ENCODE measurements at regions not wholly inside any gene's neighbourhood (a gene's known extent, or its start where the extent isn't known, plus 50 kb on each side); places are given as distances from the start of the nearest gene placed in this dataset.
A peak's percentile ranks its signal among the peaks of the same experiment; 100 is the strongest.

DNA sequence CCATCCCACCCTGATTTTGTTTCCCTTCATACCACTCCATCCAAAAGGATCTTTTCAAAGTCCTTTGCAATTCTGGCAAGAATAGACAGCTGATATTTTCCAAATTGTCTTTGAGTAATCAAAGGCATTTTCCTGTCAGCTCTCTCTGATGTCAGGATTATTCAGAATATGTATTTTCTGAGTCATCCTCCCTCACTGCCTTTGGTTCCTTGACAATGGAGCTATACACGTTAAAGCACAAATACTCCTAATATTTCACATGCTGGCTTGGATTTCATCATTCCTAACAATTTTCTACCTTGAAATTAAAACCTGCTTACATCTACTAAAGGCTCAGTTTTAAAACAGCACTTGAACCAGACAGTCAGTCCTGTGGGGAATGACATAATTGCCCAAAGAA is 379.4 kb downstream of the GADD45G start:
- no peak for DNase-seq

DNA sequence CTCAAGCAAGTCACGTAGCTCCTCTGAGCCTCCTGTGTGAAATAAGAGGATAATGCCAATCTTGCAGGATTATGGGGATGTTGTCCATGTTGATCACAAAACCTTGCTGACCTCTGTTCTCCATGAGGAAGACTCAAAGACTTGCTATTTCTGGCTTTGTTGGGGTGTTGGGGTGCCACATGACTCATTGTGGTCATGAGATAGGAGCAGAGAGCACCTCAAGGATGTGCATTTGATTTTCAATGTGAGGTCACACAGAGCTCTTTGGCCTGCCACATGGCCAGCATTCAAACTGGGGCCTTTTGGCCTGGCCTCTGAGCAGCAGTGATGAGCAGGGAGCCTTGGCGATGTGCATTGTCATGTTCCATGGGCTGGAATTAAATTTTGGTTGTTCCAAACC is 380.3 kb downstream of the GADD45G start:
- DNase-seq = no peak

DNA sequence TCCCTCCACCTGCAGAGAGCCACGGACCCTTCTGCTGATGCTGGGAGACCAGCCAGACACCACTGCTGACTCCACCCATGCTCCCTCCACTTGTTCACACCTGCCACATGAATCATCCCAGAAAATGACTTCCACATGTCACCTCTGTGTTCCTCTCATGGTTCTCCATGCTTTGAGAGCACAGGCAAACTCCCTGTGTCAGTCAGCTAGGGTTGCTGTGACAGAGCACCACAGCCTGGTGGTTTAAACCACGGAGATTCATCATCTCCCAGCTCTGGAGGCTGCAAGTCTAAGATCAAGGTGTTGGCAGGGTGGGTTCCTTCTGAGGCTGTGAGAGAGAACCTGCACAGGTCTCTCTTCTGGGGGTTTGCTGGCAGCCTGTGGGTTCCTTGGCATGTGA is 381.4 kb downstream of the GADD45G start:
- peak; percentile 38 for DNase-seq

DNA sequence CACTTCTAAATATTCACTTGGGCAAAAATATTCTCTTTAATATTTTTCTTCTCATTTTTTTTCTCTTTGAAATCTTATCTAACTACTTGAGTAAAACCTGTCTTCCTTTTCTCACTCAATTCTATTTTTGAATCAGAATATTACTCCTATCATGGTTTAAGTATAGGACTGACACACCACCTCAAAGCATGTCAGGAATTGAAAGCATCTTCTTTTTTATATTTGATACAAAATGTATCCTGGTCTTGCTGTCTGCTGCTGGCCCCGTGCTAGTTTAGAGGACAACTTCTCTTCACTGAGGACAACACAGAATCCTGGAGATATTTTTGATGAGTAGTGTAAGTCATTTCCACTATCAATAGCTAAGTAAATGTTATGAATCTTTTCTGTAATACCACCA is 383.6 kb downstream of the GADD45G start:
- DNase-seq = no peak

DNA sequence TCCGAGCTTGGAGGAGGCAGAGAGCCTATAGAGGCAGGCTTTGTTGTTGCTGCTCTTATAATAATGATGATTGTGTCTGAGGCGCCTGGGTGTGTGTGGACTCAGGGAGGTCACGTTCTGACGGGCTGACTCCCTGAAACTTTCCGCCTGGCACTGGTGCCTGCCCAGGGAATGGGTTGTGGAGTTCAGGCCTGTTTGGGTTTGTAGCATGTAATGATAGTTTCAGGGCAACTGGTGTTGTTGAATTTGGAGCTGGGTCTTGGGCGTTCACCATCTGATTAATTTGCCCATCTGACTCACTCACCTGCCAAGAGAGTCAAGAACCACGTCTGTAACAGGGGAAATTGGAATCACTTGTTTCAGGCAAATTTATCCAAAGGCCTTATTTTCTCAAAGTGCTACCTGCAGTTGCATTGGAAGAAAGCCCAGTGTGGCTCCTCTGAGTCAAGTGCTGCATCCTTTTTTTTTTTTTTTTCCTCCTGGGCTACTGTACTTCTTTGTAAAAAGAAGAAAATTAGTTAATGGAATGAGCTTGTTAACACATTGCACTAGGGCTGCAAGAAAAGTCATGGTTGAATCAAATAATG is 386.5 kb downstream of the GADD45G start:
- no peak for DNase-seq

DNA sequence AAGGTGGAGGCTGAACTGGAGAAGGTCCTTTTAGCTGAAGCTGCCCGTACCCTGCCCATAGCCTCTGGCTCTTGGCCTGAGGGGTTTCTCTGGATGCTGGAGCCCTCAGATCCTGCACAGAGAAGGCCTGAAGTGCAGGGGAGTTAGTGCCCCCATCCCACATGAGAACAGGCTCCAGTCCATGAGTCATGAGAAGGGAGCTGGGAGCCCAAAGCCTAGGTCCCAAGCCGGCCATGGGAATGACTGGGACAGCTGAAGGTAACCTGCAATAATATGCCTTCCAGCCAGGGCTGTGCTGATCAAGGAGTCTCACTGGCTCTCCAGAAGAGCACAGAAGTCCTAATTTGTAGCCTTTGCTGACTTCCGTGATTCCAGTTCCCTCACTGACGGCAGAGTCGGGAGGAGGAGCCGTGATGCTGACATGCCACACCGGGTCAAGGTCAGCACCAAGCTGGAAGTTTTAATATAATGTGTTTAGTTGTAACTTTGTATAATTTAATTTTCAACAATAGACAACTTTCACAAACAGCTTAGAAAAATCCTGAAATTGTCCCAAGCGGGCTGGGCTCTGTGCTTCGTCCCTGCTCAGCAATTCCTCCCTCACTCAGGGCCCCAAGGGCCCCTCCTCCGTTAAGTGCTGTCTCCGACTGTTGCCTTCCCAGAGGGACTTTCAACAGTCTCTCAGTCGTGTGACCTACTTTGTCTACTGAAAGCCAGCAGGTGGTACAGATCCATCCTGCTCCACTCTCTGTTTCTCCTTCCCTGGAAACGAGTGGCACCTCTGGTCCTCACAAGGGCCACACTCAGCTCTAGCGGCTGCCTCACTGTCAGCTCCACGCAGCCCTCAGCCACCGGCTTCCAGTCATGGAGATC is 387.8 kb downstream of the GADD45G start:
- DNase-seq = no peak

DNA sequence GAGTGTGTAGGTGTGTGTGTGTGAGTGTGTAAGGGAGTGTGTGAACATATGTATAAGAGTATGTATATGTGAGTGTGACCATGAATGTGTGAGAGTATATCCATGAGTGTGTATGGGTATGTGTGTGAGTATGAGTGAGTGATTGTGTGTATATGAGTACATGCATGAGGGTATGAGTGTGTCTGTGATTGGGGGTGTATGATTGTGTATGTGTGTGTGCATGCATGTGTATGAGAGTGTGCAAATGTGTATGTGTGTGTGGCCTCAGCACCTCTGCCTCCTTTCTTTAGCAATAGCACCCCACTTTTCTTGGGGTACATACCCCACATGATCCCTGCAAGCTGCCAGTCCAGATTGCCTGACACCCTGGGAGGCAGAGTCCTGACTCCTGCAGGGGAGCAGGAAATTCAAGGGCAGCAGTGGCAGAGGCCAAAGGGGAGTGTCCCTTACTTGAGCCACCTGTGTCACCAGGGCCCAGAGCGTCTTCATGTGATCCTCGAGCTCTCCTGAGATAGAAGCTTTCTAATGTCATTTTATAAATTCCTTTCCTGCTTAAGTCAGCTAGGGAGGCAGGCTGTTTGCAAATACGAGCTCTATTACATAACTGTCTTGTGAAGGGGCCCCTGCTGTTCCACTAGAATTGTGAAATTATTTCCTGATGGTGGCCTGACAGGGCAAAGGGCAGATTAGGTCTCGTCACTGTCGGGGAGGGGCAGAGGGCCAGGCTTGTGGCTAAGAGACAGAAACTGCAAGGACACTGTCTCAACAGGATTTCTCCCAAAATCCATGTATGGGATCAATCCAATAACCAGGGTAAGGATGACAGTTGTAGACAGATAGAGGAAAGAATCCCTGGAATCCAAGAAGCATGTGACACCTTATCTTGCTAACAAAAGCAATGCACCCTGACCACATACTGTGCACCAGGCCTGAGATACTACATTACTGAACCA is 389.1 kb downstream of the GADD45G start:
- no peak for DNase-seq

DNA sequence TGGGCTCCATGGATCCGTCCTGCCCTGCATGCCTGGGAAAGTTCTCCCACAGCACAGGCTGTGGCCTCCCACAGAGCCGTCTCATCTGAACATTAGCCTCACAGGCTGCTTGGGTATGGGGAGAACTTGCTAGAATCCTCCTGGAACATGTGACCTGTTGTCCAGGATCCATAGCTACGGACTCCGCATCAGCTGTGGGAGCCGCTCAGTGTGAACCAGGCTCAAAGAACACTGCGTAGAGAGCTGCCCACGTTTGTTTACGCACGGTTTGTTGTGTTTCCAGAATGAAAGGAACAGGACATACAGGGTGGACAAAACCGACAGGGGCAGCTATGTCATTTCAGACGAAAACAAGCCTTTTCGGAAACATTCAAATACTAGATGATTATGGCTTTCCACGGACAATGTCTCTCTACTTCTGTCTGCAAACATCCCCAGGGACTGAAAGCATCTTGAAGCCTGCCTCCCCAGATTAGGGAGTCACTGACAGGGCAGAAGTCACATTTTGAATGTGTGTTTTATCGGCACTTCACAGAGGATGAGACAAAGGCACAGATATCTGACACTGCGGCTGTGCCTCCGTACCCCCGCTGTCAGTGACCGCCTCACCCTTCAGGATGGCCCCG is 390.3 kb downstream of the GADD45G start:
- no peak for DNase-seq

DNA sequence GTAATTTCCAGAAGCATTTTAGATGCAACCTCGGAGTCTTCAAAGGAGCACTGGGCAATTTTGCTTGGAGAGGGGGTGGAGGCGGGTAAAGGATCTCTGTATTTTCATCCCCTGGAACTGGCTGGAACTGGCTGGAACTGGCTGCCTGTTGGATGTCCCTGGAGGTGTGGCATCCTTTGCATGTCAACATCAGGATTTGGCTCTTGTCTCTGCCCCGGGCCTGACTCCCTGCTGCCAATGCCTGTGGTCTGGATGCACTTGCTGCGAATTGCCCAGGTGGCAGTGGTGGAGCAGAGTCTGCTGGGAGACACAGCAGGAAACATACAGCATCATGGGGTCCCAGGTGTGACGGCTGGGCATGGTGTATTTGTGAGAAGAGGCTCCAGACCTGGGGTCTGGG is 391.3 kb downstream of the GADD45G start:
- no peak for DNase-seq

DNA sequence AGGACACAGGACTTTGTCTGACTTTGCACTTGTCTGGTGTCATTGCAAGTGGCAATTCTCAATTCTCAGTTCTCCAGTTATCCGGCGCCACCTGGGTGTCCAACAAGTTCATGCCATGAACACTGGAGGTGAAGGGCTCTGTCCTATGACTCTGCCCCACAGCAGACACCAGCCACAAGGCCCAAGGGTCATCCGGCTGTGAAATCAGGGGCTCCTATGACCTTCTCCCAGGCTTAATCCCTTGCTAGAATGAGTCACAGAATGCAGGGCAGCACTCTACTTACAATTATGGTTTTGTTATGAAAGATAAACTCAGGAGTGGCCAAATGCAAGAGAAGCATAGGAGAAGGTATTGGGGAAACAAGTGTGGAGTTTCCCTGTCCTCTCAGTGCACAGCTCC is 392.0 kb downstream of the GADD45G start:
- peak; percentile 18 for DNase-seq

DNA sequence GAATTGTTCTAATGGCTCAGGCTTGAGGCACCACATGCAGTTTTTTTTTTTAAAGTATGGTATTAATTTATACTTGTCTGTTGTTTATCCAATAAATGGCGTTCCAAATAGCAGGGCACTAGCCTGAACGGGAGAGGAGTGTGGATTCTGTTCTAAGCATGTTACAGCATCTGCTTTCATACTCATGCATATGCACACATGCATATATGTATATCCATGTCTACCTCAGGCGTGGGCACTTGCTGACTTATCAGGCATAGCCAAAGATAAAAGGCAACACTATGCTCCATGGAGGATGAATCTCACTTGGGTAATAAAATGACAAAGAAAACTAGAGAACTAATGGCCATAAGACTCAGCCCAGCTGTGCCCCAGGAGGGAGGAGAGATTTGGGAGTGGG is 393.8 kb downstream of the GADD45G start:
- DNase-seq = no peak

DNA sequence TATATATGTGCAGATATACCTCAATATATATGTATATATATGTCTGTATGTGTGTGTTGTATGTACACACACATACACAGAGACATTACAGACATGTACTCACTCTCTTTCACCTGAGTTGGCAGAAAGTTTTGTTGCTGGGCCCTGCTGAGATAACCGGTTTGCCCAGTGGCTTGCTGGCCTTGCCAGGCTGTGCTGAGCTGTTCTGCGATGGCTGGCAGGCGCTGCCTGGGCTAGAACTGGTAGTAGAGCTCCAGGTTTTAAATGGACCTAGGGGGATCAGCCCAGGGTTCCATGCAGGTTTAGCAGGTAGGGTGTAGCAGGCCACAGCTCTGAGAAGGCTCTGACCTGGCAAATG is 394.3 kb downstream of the GADD45G start:
- no peak for DNase-seq

DNA sequence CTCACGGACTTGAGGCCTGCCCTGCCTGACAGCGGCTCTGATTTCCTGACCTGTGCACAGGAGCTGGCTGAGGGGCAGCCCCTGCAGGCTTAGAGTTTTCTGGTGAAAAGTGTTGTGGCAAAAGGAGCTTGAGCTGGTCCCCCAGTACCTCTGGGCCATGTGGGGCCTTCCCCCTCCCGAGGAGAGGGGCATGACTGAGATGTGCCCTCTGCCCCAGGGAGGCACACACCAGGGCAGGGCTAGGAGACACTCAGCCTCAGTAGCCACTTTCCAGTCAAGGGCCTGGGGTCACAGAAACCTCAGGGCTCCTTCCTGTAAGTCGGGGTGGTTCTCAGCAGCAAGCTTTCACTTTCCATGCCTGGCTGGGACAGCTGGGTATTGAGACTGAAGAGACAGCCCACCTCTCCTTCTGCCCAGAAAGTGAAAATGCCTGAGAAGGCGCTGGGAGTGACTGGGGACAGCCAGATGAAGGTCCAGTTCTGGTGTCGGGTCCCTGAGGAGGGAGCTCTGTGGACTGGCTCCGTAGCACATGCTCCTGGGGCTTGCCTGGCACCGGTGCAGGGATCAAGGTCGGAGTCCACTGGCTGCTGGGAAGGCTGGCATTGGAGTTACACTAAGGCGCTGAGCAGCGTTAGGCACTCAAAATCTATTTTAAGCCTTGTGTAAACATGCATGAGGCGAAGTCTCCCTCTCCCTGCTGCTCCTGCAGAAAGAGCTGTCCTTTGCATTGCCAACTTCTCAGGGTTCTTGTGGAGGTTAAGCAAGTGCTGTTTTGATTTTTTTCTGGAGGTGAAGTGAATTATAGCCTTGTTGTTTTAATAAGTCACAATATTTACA is 394.9 kb downstream of the GADD45G start:
- DNase-seq = peak; percentile 64

DNA sequence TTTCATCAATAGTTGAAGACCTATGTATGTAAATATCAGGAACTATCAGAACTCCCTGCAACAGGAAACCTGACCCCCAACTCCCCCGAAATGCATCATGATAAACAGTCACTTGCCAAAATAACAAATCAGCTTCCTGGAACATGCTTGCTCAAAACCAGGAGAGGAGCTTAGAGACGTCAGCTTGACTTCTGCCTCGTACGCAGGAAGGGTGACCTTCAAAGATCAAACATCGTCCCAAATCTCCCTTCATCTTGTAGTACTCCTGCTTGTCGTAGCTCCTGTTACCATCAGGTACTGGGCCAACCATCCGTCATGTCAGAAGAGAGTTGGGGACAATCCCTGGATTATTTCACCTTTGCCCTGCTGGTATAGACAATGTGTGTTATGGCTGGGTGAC is 396.1 kb downstream of the GADD45G start:
- no peak for DNase-seq

DNA sequence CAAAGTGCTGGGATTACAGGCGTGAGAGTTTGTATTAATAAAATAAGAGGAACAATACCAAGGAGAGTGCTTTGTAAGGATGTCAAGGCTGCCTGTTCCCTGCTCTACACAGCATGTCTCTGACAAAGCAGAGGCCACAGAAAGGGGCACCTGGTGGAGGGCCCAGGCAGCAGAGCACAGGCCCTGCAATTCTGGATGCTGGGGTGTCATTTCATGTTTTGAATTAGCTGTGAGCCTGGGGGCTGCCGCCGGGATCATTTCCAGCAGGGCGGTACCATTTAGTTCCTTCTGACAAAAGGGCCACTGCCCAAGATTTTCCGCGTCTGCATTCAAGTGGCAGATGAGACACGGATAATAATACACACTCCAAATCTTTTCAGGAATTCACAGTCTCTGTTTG is 396.9 kb downstream of the GADD45G start:
- no peak for DNase-seq

DNA sequence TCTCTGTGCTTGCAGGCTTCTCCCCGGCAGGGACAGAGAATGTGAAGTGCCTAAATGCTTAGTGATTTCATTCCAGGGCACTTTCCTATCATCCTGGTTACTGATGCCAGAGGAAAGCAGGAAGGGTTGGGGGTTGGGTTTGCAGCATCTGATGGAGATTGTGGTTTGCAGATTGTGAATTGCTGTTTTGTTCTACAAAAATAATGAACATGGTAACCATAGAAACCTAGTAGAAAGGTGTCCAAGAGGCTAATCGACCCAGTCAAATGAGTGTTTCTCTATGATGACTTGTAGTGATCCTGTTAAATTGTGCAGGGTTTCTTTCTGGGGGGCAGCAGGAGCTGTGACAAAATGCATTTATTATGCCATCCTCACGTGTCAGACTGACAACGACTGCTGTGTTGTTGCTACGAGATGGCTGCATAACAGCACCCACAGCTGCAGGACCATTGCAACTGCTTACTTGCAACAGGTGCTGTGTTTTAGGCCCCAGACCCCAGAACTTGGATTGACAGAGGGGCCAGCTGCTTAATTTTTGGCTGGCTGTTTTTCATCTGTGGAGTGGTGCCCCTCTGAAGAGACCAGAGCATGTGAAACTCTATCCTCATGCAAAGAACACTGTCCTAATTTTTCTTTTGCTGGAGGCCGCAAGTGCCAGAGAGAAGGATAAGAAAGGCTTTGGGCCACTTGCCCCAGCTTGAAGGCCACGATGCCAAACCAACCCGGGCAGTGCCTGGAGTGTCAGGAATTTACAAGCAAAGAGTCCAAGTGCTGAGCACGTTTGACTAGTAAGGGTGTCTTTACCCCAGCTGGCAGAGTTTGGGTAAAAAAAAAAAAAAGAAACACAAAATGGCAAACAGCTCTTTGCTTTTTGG is 397.8 kb downstream of the GADD45G start:
- DNase-seq = no peak

DNA sequence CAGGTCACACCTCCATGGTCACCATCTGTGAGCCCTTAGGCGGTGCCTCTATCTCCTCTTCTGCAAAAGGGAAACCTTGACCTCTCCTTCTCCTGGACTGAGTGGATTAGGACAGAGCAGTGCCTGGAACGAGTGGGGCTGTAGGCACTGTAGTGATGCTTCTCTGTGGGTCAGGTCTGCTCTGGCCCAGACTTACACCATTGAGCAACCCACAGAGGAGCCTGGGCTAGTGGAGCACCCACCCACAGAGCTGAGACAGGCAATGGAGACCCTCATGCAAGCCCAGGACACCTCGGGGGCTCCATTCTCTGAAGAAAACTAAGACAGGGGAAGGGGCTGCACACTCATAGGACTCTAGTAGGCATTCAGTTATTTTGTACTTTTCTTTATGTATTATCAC is 400.6 kb downstream of the GADD45G start:
- no peak for DNase-seq

DNA sequence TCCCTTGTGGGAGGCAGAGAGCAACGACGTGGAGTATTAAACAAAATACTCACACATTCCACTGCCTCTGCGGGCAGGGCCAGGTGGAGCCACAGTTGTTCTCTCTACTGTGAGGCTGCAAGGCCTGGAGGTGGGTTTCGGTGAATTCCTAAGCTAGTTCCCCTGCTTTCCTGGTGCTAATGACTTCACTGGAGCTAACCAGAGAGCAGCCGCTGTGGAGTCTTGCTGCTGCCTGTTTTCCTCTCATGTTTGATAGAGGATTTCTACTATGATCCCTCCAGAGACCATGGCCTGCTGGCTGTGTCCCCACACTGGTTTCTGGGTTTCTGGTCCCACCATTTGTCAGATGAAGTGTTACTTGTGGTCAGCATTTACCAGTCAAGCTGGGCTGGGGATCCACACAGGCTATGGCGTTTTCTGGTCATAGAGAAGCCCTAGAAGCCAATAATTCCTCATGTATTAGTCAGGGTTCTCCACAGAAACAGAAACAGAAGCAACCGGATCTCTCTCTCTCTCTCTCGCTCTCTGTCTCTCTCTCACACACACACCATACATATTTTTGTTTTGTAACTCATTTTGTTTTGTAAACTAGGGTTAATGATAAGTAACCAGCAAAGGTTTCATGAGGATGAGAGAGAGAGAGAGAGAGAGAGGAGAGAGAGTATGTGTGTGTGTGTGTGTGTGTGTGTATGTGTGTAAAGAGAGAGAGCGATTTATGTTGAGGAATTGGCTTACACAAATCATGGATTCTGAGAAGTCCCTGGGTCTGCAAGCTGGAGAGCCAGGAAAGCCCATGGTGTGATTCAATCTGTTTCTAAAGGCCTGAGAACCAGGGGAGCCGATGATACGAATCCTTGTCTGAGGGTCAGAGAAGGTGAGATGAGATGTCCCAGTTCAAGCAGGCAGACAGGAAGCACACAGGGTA is 403.0 kb downstream of the GADD45G start:
- DNase-seq = no peak

DNA sequence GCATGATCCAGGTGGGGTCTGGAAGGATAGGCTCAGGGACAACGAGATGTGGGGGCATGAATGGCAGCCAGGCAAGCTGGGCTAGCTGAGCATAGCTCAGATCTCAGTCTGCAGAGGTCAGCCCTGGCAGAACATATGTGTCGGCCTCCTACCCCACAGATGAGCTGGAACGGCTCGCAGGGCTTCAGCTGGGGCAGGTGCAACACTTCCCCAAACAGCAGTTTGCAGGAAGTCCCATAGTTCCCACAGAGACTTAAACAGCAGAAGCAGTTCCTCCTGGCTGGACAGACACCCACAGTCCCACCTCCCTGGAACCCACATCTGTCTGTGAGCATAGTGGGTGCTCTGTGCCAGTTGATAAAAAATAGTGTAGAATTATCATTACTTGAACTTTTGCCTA is 404.6 kb downstream of the GADD45G start:
- DNase-seq = no peak

DNA sequence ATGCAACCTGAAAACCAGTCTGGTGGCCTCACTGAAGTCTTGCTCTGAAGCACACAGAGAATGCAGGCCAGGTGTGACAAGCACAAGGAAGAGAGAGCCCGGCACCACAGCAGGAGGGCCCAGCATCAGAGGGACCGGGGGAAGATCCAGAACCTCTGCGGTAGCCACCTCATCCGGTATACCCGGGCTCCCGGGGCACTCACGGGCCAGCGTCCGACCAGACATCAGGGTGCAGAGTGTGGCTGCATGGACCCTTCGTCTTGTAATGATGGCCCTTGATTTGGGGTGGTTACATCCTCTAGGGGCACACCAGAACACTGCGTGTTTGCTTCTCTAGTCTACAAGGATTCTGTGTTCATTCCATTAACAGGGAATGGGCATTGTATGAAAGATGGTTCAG is 406.0 kb downstream of the GADD45G start:
- no peak for DNase-seq
